Prostate gland (tissue), 2 donors: ENCODE measurements at regions not wholly inside any gene's neighbourhood (a gene's known extent, or its start where the extent isn't known, plus 50 kb on each side); places are given as distances from the start of the nearest gene placed in this dataset.

Source experiments
- CTCF ChIP-seq, 4 experiments: fragments of 200-600 bp in 2 of 4; fragments of 450-650 bp in 2 of 4; sonication (generic) in 2 of 4; IDR thresholded peaks; 1 replicate in 3 of 4; 2 replicates in 1 of 4; pipeline ENCODE4 v1.5.1; 2016 to 2019; ENCODE audit warnings: antibody characterized with exemption in 4 of 4, mild to moderate bottlenecking in 2 of 4, moderate library complexity in 2 of 4
- POLR2AphosphoS5 ChIP-seq: sonication (generic); formaldehyde crosslinking; IDR thresholded peaks from one replicate; pipeline ENCODE4 v1.6.1; 2017; ENCODE audit warnings: antibody characterized with exemption

GRCh38 chr16:66023481-66023880 lies 343.0 kb upstream of the CDH5 start:
- TF ChIP-seq CTCF (IDR thresholded peaks at IDR 0.05), result no peak
- no peak for TF ChIP-seq POLR2AphosphoS5
